ENCODE measurements at regions not wholly inside any gene's neighbourhood (a gene's known extent, or its start where the extent isn't known, plus 50 kb on each side); places are given as distances from the start of the nearest gene placed in this dataset.

- TF ChIP-seq POLR2AphosphoS5 (IDR thresholded peaks at IDR 0.05) (no peak), CTCF (IDR thresholded peaks at IDR 0.05) (no peak), POLR2A (IDR thresholded peaks at IDR 0.05) (no peak), EP300 (IDR thresholded peaks at IDR 0.05) (no peak)
These were observed 294.2 kb upstream of the JARID2 start for GRCh38 chr6:14951704-14952103.

Measured in sigmoid colon (tissue), 4 donors.